GM10266 (cell line): ENCODE measurements at regions not wholly inside any gene's neighbourhood (a gene's known extent, or its start where the extent isn't known, plus 50 kb on each side); places are given as distances from the start of the nearest gene placed in this dataset.
"Not testable (repeated sequence)": the region's sequence is repeated elsewhere in the genome, so short reads cannot be mapped to it uniquely, and the experiment has no call there.

Source experiments
- DNase-seq: peaks from one replicate; pipeline ENCODE4 v3.0.0; 2012; ENCODE audit errors: extremely low spot score
- TF ChIP-seq, protein P1 (sequence below): IDR thresholded peaks from 2 replicates; pipeline ENCODE4 v1.5.1; 2012; ENCODE audit warnings: mild to moderate bottlenecking, low read depth; ENCODE audit not compliant: control insufficient read depth, insufficient read depth; ENCODE audit errors: missing control alignments

GRCh38 chr1:73033640-73034039, 751.3 kb upstream of the NEGR1 start:
- TF ChIP-seq, protein P1, sequence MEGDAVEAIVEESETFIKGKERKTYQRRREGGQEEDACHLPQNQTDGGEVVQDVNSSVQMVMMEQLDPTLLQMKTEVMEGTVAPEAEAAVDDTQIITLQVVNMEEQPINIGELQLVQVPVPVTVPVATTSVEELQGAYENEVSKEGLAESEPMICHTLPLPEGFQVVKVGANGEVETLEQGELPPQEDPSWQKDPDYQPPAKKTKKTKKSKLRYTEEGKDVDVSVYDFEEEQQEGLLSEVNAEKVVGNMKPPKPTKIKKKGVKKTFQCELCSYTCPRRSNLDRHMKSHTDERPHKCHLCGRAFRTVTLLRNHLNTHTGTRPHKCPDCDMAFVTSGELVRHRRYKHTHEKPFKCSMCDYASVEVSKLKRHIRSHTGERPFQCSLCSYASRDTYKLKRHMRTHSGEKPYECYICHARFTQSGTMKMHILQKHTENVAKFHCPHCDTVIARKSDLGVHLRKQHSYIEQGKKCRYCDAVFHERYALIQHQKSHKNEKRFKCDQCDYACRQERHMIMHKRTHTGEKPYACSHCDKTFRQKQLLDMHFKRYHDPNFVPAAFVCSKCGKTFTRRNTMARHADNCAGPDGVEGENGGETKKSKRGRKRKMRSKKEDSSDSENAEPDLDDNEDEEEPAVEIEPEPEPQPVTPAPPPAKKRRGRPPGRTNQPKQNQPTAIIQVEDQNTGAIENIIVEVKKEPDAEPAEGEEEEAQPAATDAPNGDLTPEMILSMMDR: no peak
- DNase-seq: no peak

DNA sequence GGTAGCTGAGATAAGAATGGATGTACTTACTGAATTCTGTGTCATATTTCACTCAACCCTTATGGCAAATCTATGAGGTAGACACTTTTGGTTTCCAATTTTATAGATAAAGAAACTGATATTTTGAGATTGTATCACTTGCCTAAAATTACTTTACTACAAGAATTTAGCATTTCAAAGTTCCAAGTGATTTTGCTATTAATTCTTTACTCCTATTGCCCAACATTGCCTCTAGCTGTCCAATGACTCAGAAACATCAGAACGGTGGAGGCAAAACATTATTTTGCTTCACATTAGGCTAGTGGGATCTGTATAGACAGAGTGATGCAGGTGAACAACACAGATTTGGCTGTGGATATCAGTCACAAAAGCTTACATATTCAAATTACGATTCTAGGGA, 747.2 kb upstream of the NEGR1 start:
- DNase-seq: no peak
- TF ChIP-seq, protein P1: no peak

DNA sequence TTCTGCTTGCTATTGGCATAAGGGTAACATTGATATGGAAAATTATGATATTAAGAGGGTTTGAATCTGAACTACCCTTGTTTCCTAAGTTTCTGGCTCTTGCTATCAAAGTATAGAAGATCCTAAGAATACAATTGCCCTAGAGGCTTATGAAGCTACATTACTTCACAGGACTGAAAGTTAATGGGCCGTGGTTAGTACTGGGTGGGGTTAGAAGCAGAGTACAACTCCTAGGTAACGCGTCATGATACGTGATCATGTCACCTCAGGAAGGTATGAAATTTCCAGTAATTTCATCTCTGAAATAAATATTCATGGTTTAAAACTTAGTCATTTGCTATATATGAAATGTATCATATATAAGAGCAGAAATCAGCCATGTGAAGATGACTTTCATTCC, 743.8 kb upstream of the NEGR1 start:
- TF ChIP-seq, protein P1: no peak

GRCh38 chr1:73009938-73010337, 727.6 kb upstream of the NEGR1 start:
- TF ChIP-seq, protein P1: no peak
- no peak for DNase-seq

More for the DNA sequence above, 743.8 kb upstream of the NEGR1 start:
- no peak for DNase-seq

GRCh38 chr1:73009311-73009710, 727.0 kb upstream of the NEGR1 start:
- TF ChIP-seq, protein P1: no peak
- DNase-seq: no peak

DNA sequence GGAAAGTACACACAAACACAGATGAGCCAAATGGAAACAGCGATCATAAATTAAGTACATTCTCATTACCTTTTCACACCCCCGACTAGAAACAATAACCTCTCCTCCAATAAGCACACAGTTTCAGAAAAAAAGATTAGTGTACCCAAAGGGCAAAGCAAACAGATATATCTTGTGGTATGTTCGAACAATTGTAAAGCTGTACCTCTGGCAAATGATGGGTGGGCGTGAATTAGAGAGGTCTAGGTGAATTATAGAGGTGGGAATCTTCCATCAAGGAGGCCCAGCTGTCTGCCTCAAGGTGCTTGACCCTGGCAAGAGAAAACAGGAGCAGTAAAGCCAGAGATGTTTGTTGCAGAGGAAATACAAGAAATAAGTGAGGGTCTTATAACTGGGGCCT, 715.3 kb upstream of the NEGR1 start:
- TF ChIP-seq, protein P1: no peak
- no peak for DNase-seq

- TF ChIP-seq, protein P1: no peak
- DNase-seq: no peak
Measured at GRCh38 chr1:72997041-72997440, 714.7 kb upstream of the NEGR1 start.

- DNase-seq: not testable (repeated sequence)
Measured at GRCh38 chr1:72987871-72988270, 705.5 kb upstream of the NEGR1 start.
